ENCODE measurements at regions not wholly inside any gene's neighbourhood (a gene's known extent, or its start where the extent isn't known, plus 50 kb on each side); places are given as distances from the start of the nearest gene placed in this dataset.
"Not testable (repeated sequence)": the region's sequence is repeated elsewhere in the genome, so short reads cannot be mapped to it uniquely, and the experiment has no call there.

DNA sequence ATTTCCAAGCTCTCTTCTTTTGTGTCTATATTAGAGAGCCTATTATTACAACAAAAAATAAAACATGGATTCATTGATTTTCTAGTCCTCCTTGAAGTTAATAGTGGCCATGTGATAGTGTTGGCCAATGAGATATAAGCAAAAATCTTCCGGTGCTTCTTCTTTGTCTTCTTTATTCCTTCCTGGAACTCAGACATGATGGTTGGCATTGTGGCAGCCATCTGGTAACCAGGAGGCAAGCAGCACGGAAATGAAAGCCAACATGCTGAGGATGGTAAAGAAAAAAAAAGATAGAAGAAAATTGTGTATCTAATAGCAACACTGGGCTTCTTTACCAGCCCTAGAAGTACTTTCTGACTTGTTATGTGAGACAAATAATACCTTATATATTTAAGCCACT lies 50.8 kb upstream of the SEL1L start:
- no peak for DNase-seq

DNA sequence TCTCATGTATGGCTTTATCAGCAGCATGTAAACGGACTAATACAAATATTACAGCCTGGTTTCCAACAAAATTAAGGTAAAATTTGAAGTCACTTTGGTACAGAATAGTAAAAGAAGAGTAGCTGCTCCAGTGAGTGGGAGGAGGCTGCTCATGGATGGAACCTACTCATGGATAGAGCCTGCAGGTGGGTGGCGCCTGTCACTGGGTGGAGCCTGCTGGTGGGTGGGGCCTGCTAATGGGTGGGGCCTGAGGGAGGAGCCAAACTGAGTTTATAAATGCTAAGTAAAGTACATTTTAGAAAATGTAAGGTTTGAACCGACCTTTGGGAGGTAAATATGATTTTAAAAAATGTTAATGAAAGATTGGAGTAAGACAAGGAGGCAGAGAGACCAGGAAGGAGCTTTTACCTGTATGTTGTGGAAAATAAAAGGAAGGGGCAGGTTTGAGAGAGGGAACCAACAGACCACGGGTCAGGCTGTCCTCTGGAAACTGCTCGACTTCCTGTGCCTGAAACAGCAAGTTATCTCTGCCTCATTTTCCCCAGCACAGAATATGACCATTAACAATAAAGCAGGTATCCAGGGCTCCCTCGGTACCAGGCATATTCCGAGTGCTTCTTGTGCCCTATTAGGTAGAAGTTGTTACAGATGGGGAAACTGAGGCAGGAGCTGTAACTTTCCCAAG lies 55.9 kb upstream of the SEL1L start:
- no peak for DNase-seq

DNA sequence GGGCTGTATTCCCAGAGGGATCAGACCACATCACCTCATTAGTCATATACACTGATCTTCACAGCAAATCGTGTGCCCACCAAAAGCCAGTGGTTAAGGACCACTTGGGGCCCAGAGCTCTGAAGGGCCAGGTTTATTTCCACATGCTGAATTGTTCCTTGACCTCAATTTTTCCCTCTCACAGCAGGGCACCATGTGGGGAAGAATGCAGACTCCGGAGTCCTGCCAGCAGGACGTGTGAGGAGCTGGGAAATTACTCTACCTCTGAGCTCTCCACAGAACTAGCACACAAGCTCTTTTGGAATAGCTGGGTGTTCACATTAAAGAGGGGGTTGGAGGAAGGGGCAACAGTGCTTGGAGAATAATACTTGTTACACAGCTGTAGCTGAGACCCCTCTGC lies 57.6 kb upstream of the SEL1L start:
- no peak for DNase-seq

DNA sequence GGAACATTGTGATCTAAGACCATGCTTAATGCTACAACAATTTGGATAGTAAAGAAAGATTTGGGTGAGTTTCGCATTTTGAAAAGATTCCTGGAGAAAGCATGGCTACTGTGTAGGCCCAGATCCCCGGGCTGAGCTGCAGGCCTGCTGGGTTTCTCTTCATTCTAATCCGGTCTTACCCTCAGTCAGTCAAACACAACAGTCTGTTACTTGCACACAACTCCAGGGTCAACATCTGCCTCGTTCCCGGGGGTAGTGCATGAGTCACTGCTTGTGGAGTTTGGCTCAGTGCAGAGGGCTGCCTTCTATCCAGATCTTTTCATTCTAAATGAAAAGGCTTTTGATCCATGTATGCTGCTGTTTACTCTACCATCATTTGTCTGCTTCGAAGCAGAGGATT lies 60.4 kb upstream of the SEL1L start:
- DNase-seq: no peak

DNA sequence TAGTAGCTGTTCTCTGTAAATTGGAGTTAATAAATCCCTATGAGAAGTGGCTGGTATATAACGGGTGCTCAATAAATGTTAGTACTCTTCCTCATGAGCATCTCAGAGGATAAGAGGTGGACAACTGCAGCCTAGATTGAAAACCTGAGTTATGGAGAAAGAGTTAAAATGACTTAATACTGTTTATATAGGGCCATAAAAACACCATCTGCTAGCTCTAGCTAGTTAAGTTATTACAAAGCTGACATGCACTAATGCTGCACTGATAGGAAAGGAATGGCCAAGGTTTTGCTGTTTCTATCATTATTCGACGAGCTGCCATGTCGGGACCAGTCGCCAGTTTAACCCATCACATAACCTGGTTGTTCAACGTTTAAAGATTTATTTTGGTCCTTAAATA lies 72.0 kb upstream of the SEL1L start:
- no peak for DNase-seq

DNA sequence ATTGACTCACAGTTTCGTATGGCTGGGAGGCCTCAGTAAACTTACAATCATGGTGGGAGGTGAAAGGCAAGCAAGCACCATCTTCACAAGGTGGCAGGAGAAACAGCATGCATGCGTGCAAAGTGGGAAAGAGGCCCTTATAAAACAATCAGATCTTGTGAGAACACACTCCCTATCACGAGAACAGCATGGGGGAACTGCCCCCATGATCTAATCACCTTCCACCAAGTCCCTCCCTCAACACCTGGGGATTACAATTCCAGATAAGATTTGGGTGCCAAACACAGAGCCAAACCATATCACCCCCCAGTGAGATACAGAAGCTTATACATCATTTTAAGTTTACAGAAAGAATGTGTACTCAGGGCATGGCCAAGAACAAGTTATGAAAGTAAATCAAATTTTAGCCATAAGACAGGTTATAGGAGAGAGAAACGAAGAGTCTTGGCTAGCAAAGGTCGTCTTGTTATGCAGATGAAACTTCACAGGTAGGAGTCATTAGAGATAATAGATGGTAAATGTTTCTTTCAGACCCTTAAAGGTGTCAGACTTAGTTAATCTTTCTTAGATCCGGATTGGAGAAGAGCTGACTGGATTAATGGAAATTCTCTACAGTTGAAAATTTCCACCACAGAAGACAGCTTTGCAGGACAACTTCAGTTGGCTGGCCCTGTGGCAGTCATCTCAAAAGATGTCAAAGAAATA lies 79.8 kb upstream of the SEL1L start:
- no peak for DNase-seq

DNA sequence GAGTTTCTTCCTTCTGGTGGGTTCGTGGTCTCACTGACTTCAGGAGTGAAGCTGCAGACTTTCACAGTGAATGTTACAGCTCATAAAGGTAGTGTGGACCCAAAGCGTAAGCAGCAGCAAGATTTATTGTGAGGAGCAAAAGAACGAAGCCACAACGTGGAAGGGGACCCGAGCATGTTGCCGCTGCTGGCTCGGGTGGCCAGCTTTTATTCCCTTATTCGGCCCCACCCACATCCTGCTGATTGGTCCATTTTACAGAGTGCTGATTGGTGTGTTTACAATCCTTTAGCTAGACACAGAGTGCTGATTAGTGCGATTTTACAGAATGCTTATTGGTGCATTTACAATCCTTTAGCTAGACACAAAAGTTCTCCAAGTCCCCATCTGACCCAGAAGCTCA lies 80.6 kb upstream of the SEL1L start:
- DNase-seq: not testable (repeated sequence)

DNA sequence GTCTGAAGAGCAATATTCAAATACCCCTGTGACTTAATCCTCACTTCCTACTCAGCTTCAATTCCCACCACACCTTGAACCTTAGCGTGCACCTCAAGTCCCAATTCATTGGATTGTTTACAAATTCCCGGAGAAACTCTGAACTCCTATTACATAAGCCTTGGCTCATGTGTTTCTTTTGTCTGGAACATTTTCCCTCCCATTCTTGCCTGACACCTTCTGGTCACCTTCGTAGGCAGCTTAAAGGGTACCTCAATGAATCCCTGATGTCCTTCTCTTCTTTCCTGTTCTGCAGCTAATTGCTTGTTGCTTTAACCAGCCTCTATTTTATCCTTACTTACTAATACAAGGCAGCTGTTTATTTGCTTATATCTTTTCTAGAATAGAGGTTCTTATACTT lies 85.0 kb upstream of the SEL1L start:
- no peak for DNase-seq

DNA sequence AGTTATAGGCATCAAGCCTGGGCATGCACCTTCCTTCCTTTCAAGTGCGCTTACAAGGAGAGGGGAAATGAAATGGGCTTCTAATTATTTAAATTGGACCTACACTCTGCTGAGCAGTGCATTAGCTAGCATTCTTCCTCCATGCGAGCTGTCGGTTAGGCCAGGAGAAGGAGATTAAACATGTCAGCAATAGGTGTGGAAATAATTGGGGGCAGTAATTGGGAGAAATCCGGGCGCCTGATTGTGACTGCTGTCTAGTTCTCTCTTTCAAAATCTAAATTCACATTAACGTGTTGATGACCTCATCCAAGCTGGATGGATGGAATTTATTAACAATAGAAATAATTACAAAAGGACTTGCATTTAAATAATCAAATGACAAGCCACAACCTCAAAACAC lies 86.2 kb upstream of the SEL1L start:
- no peak for DNase-seq

DNA sequence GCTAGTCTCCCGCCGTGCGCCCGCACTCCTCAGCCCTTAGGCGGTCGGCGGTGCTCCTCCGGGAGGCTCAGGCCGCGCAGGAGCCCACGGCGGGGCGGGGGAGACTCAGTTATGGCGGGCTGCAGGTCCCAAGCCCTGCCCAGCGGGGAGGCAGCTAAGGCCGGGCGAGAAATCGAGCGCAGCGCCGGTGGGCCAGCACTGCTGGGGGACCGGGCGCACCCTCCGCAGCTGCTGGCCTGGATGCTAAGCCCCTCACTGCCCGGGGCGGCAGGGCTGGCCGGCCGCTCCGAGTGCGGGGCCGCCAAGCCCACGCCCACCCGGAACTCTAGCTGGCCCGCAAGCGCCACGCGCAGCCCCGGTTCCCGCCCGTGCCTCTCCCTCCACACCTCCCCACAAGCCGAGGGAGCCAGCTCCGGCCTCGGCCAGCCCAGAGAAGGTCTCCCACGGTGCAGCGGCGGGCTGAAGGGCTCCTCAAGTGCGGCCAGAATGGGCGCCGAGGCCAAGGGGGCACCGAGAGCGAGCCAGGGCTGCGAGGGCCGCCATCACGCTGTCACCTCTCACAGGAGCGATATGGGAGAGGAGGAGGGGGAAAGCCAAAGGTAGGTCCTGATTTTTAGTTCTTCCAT lies 90.2 kb upstream of the SEL1L start:
- not testable (repeated sequence) for DNase-seq

DNA sequence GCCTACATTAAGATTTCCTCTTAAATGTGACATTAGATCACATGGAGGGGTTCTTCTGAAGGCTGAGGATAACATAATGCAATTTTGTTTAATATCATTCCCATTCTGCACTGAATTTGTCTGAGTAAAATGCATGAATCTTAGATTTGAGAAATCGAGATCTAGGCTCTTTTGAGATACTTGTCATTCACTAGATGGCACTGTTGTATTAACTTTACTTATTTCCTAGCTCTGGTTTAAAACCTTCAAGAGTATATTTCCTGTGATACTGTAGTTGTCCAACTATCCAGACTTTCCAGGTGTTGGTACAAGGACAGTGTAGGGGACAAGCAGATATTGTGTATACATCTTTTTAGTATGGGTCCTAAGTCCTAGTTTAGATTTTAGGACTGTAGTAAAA lies 91.7 kb upstream of the SEL1L start:
- no peak for DNase-seq

DNA sequence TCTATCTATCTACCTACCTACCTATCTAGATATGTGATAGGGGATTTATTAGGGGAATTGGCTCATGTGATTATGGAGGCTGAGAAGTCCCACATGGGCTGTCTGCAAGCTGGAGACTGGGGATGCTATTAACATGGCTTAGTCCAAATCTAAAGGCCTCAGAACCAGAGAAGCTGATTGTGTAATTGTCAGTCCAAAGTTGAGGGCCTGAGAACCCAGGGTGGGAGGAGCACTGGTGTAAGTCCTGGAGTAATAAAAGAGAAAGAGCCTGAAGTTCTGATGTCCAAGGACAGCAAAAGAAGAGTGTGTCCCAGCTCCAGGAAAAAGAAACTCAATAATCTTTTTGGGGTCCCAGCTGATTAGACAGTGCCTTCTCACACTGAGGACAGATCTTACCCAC lies 98.5 kb upstream of the SEL1L start:
- DNase-seq: no peak

DNA sequence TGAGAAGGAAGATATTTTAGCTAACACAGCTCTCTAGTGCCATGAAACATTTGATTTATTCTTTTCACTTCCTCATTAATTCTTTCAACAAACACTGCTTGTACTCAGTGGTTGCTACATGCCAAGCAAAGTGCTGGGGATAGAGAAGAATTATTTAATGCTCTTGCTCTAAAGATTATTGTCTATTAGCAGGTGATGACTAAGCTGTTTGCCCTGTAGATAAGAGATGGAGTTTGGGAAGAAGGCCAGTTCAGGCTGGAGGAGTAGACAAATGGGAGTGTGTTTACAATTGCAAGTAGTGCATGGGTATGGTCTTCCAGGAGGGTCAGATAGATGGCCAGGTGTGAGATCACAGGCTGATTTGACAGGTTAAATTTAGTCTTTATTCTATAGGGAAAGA lies 99.8 kb upstream of the SEL1L start:
- no peak for DNase-seq

DNA sequence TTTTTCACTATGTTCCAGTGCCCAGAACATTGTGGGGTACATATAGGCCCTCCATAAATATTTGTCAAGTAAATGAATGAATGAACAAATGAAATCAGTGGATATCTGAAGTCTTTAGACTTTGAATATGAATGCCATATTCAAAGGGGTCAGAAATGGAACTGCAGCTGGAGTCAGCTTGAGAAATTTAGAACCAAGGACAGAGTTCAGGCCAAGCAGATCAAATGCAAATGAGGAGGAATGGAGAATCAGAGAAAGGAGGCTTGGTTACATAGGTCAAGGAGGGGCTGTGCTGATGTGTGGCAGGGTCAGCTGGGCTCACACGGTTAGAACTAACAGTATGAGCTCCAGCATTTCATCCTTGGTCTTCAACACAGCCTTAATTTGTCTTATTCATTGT lies 104.0 kb upstream of the SEL1L start:
- DNase-seq: no peak

DNA sequence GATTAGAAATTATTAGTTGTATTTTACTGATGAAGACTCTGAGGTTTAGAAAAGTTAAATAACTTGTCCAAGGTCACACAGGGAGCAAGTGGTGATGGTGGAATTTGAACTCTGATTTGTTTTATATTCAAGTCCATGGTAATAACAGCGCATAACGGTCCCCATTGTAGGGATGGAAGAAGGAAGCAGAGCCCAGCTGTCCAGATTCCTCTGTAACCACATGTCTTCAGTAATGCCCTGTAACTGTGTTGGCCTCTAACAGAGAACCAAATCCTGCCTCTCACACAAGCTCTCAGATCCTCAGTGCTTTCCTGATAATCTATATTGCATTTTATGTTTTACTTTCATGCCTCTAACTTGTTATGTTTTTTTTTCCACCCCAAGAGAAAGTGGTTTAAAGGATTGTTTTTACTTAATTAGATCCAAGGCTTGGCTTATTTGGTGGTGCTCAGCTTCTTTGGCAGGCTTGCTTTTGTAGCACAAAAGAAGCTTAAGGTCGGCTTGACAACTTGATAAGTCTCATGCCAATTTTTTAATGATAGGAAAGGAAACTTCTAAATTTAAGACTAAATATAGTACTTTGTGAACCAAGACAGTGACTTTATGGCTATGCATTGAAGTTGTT lies 105.1 kb upstream of the SEL1L start:
- DNase-seq: no peak

DNA sequence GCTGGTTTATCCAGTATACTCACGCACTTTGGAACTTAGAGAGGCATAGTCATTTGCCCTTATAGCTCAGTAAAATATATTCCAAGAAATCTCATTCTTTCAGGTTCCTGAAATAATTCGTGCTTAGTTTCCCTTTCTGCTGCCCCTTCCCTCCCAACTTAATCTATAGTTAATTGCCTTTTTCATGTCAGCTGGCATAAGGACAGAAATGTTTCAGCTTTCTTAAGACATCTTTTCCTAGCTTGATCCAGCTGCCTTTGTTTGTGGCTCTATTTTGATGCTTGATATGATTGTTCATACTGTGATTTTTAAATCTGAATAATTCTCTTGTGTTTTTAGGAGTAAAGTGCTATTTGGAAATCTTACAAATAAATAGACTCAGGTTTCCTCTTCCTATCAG lies 120.0 kb upstream of the SEL1L start:
- no peak for DNase-seq

DNA sequence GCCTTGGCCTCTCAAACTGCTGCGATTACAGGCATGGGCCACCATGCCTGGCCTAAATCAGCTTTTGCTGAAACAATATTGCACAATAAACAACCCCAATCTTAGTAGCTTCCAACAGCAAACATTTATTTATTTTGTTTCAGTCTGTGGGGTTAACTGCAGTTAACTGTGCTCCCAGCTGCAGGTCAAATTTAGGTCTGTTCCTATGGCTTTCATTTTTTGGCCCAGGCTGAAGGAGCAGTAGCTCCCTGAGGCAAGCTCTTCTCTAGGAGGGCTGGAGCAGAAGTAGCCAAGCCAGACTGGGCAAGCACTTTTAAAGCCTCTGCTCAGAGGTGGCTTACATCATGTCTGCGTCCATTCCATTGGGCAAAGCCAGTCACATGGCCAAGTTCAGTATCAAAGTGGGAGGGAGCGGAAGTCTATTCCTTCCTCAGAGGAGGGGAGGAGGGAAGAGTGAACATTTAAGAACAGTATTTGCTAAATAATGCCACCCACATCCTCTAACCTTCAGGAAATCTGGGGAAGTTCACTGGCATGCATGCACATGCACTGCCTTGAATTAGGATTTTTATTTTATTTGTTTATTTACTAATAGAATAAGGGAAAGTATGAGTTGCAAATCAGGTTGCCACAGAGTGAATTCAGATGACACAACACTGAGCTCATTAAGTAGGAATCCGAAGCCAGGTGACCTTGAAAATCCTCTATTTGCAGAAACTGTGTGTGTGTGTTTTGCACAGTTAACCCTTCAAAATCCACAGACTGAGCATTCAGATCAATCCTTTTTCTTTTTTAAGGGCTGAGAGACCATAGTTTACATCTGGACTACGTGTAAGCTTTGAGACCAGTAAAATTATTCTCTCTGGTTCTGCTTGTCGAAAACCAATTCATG lies 122.0 kb upstream of the SEL1L start:
- DNase-seq: no peak

DNA sequence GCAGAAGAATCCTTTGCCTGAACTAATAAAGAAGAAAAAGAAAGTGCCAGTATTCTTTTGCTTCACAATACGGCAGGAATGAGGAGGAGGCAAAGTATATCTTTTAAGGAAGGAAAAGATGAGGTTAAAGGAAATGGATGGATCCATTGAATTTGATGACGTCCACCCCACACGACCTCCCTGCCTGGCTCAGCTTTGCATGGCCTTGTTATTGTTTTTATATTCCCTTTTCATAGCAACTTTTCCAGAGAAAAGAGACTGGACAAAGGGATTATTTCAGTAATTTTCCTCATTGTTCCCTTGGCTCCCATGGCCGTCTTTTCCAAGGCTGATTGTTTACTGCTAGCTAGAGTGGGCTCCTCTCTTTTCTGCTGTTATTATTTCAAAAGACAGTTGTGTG lies 123.2 kb upstream of the SEL1L start:
- DNase-seq: no peak

DNA sequence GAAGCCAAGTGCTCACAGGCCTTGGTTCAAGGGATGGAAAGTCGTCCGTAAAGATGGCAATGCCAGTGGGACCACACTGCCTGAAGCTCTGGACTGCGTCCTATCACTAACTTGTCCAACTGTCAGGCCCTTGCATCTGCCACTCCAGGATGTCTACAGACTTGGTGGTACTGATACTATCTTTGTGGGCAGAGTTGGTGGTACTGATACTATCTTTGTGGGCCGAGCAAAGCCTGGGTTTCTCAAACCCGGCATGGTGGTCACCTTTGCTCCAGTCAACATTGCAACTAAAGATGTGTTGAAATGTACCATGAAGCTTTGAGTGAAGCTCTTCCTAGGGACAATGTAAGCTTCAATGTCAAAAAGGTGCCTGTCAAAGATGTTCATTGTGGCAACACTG lies 128.4 kb upstream of the SEL1L start:
- DNase-seq: no peak

DNA sequence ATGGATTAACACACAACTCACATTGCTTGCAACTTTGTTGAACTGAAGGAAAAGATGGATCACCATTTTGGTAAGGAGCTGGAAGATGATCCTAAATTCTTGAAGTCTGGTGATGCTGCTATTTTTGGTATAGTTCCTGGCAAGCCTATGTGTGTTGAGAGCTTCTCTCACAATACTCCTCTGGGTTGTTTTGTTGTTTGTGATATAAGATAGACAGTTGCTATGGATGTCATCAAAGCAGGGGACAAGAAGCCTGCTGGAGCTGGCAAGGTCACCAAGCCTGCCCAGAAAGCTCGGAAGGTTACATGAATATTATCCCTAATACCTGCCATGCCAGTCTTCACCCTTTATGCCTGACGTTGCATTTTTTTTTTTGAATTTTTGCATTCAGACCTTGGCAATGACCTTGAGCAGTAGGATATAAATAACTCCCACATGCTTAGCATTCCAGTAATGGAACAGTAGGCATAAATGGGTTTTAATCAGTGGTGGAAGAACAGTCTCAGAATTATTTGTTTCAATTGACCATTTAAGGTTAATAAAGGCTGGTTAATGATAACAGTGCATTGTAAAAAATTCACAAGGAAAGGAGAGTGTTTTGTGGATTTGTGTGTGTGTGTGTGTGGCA lies 129.0 kb upstream of the SEL1L start:
- DNase-seq: no peak

DNA sequence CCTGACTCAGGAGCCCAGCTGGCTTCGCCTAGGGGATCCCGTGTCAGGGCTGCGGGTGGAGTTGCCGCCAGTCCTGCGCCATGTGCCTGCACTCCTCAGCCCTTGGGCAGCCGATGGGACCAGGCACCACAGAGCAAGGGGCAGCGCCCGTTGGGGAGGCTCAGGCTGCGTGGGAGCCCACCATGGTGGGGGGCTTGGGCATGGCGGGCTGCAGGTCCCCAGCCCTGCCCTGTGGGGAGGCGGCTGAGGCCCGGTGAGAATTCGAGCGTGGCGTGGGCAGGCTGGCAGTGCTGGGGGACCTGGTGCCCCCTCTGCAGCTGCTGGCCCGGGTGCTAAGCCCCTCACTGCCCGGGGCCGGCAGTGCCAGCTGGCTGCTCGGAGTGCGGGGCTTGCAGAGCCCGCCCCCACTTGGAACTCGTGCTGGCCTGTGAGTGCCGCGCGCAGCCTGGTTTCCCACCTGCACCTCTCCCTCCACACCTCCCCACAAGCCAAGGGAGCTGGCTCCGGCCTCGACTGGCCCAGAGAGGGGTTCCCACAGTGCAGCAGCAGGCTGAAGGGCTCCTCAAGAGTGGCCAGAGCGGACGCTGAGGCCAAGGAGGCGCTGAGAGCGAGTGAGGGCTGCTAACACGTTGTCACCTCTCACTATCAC lies 135.1 kb upstream of the SEL1L start:
- no peak for DNase-seq

DNA sequence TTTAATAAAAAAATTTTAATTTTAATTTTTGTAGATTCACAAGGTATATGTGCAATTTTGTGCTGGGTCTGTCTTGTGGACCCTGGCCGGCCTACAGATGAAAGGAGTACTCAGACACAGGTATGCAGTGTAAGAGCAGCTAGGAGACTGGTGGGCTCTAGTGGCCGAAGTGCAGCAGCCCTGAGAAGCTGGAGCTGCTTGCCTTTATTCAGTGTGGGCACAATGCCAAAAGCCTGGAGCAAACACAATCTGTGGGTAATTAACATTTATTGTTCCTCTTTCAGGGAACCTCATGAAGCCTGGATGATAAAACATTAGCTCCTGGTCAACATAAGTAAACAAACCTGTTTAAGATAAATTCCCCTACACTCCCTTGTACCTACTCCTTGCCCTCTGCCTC lies 135.7 kb upstream of the SEL1L start:
- no peak for DNase-seq

Data from stimulated activated CD8-positive, alpha-beta memory T cell treated with anti-CD3 and anti-CD28 coated beads, Interleukin-4, amount 100 ng/mL, for 48 hours (primary cell).